Kidney epithelial cell (primary cell): ENCODE measurements at regions not wholly inside any gene's neighbourhood (a gene's known extent, or its start where the extent isn't known, plus 50 kb on each side); places are given as distances from the start of the nearest gene placed in this dataset.
A peak's percentile ranks its signal among the peaks of the same experiment; 100 is the strongest.

ENCODE experiments used
- DNase-seq: peaks from one replicate; pipeline ENCODE4 v3.0.0-alpha.2; 2010; ENCODE audit warnings: low read depth
- H3K27me3 ChIP-seq: 2 replicates; pipeline ENCODE4 v1.6.0; 2011; ENCODE audit warnings: low read length; ENCODE audit not compliant: control insufficient read depth, insufficient read depth
- H3K36me3 ChIP-seq: 2 replicates; pipeline ENCODE4 v1.5.1; 2011; ENCODE audit warnings: low read length; ENCODE audit not compliant: control insufficient read depth, insufficient read depth
- H3K4me3 ChIP-seq: 2 replicates; pipeline ENCODE4 v1.5.1; 2011; ENCODE audit warnings: low read depth, mild to moderate bottlenecking, control low read depth, low read length
- CTCF ChIP-seq: IDR thresholded peaks from 2 replicates; pipeline ENCODE4 v1.5.1; 2011; ENCODE audit warnings: mild to moderate bottlenecking, moderate library complexity, low read length, control low read depth, inconsistent platforms; ENCODE audit not compliant: insufficient read depth, poor library complexity, severe bottlenecking

GRCh38 chr2:47310801-47311560 lies 58.1 kb upstream of the EPCAM start:
- no peak for DNase-seq
- TF ChIP-seq CTCF = no peak
- Histone ChIP-seq H3K27me3 (no peaks in the 10 kb centered on the region), H3K36me3 (no peaks in the 10 kb centered on the region), H3K4me3 (no peak overlapping the region)

- TF ChIP-seq CTCF = no peak
- Histone ChIP-seq H3K27me3 (no peaks in the 10 kb centered on the region), H3K36me3 (no peaks in the 10 kb centered on the region), H3K4me3 (no peak overlapping the region)
- no peak for DNase-seq
Measured at GRCh38 chr2:47309952-47310800, 58.9 kb upstream of the EPCAM start.

- no peak for TF ChIP-seq CTCF
- DNase-seq = peak; percentile 39
- no peaks in the 10 kb centered on the region for H3K27me3 ChIP-seq
- no peak overlapping the region for H3K4me3 ChIP-seq
- no peaks in the 10 kb centered on the region for H3K36me3 ChIP-seq
Measured at GRCh38 chr2:47309472-47309951, 59.6 kb upstream of the EPCAM start.

- Histone ChIP-seq H3K4me3 (no peak overlapping the region), H3K27me3 (no peaks in the 10 kb centered on the region), H3K36me3 (no peaks in the 10 kb centered on the region)
- no peak for TF ChIP-seq CTCF
- no peak for DNase-seq
Measured at GRCh38 chr2:47307066-47307465, 62.0 kb upstream of the EPCAM start.

GRCh38 chr2:47304654-47305053 lies 64.5 kb upstream of the EPCAM start:
- Histone ChIP-seq H3K4me3 (no peak overlapping the region), H3K27me3 (no peaks in the 10 kb centered on the region), H3K36me3 (no peaks in the 10 kb centered on the region)
- TF ChIP-seq CTCF = no peak
- no peak for DNase-seq
